ENCODE measurements at regions not wholly inside any gene's neighbourhood (a gene's known extent, or its start where the extent isn't known, plus 50 kb on each side); places are given as distances from the start of the nearest gene placed in this dataset.

GRCh38 chr17:54191261-54191660 lies 368.5 kb downstream of the KIF2B start:
- TF ChIP-seq CTCF (IDR thresholded peaks at IDR 0.05 in 8 of 11, conservative IDR thresholded peaks at IDR 0.05 in 3 of 11) (no peak), POLR2AphosphoS5 (IDR thresholded peaks at IDR 0.05) (no peak)
